RWPE2 (cell line): ENCODE measurements at regions not wholly inside any gene's neighbourhood (a gene's known extent, or its start where the extent isn't known, plus 50 kb on each side); places are given as distances from the start of the nearest gene placed in this dataset.

Source experiments
- ATAC-seq: fragments of 200-7000 bp; cut with Tn5 transposase; 3 replicates; pipeline ENCODE4 v1.9.1; 2021; ENCODE audit warnings: low read depth
- DNase-seq: peaks from one replicate; pipeline ENCODE4 v3.0.0-alpha.2; 2020; ENCODE audit warnings: low spot score
- H3K27ac ChIP-seq: fragments of 450-650 bp; 2 replicates; pipeline ENCODE4 v1.5.1; 2017; ENCODE audit warnings: mild to moderate bottlenecking; ENCODE audit not compliant: poor library complexity, severe bottlenecking
- H3K27me3 ChIP-seq: fragments of 250-450 bp; sonication (Bioruptor Pico); 2 replicates; pipeline ENCODE4 v1.5.1; 2021; ENCODE audit warnings: mild to moderate bottlenecking, moderate library complexity; ENCODE audit not compliant: insufficient read depth, poor library complexity, severe bottlenecking
- H3K36me3 ChIP-seq: fragments of 250-450 bp; sonication (Bioruptor Pico); 2 replicates; pipeline ENCODE4 v1.5.1; 2020; ENCODE audit warnings: low read depth, mild to moderate bottlenecking, moderate library complexity
- H3K4me1 ChIP-seq: fragments of 250-450 bp; sonication (Bioruptor Pico); 2 replicates; pipeline ENCODE4 v1.5.1; 2021; ENCODE audit warnings: mild to moderate bottlenecking, moderate library complexity; ENCODE audit not compliant: insufficient read depth, poor library complexity, severe bottlenecking
- H3K4me3 ChIP-seq: fragments of 250-450 bp; sonication (Bioruptor Pico); 2 replicates; pipeline ENCODE4 v1.5.1; 2021; ENCODE audit warnings: mild to moderate bottlenecking, moderate library complexity; ENCODE audit not compliant: severe bottlenecking
- H3K9me3 ChIP-seq: fragments of 250-450 bp; sonication (Bioruptor Pico); 2 replicates; pipeline ENCODE4 v1.5.1; 2021; ENCODE audit warnings: mild to moderate bottlenecking, moderate library complexity; ENCODE audit not compliant: severe bottlenecking
- CTCF ChIP-seq: fragments of 450-650 bp; IDR thresholded peaks from one replicate; pipeline ENCODE4 v1.5.1; 2017; ENCODE audit warnings: mild to moderate bottlenecking, moderate library complexity; ENCODE audit not compliant: poor library complexity, severe bottlenecking

GRCh38 chr10:130554701-130555410 is 418.7 kb downstream of the GLRX3 start:
- no peaks in the 10 kb centered on the region for H3K36me3 ChIP-seq
- no peaks in the 10 kb centered on the region for H3K9me3 ChIP-seq
- no peaks in the 10 kb centered on the region for H3K27me3 ChIP-seq
- no peak overlapping the region for H3K4me3 ChIP-seq
- no peak for TF ChIP-seq CTCF
- DNase-seq (no peak), ATAC-seq (no peak)
- no peak overlapping the region for H3K27ac ChIP-seq
- H3K4me1 ChIP-seq = no peaks in the 10 kb centered on the region

- Histone ChIP-seq H3K27ac (no peak overlapping the region), H3K4me3 (no peak overlapping the region), H3K27me3 (no peaks in the 10 kb centered on the region), H3K4me1 (no peaks in the 10 kb centered on the region), H3K36me3 (no peaks in the 10 kb centered on the region), H3K9me3 (no peaks in the 10 kb centered on the region)
- no peak for TF ChIP-seq CTCF
- ATAC-seq (no peak), DNase-seq (no peak)
Observed at GRCh38 chr10:130555411-130555750, 419.2 kb downstream of the GLRX3 start.

GRCh38 chr10:130557181-130557845 is 421.1 kb downstream of the GLRX3 start:
- Histone ChIP-seq H3K9me3 (no peaks in the 10 kb centered on the region), H3K36me3 (no peaks in the 10 kb centered on the region), H3K27ac (no peak overlapping the region), H3K4me1 (no peaks in the 10 kb centered on the region), H3K4me3 (no peak overlapping the region), H3K27me3 (no peaks in the 10 kb centered on the region)
- DNase-seq (no peak), ATAC-seq (no peak)
- no peak for TF ChIP-seq CTCF

GRCh38 chr10:130558746-130559546 is 422.8 kb downstream of the GLRX3 start:
- Histone ChIP-seq H3K9me3 (no peaks in the 10 kb centered on the region), H3K4me3 (no peak overlapping the region), H3K27ac (no peak overlapping the region), H3K36me3 (no peaks in the 10 kb centered on the region), H3K4me1 (no peaks in the 10 kb centered on the region), H3K27me3 (no peaks in the 10 kb centered on the region)
- ATAC-seq = no peak
- no peak for TF ChIP-seq CTCF
- DNase-seq = no peak
